ENCODE measurements at regions not wholly inside any gene's neighbourhood (a gene's known extent, or its start where the extent isn't known, plus 50 kb on each side); places are given as distances from the start of the nearest gene placed in this dataset.

- DNase-seq (ENCODE audit: low spot score): no peak
- no peak for TF ChIP-seq CTCF (IDR thresholded peaks at IDR 0.05; ENCODE audit: extremely low read depth, missing control alignments)
Observed at GRCh38 chr2:195606179-195606578, 50.8 kb upstream of the SLC39A10 start.

GRCh38 chr2:195604706-195605105, 52.3 kb upstream of the SLC39A10 start:
- DNase-seq (ENCODE audit: low spot score): no peak
- no peak for TF ChIP-seq CTCF (IDR thresholded peaks at IDR 0.05; ENCODE audit: extremely low read depth, missing control alignments)

- TF ChIP-seq CTCF (IDR thresholded peaks at IDR 0.05; ENCODE audit: extremely low read depth, missing control alignments): no peak
- DNase-seq (ENCODE audit: low spot score): no peak
Observed at GRCh38 chr2:195603998-195604397, 53.0 kb upstream of the SLC39A10 start.

- no peak for DNase-seq (ENCODE audit: low spot score)
- TF ChIP-seq CTCF (IDR thresholded peaks at IDR 0.05; ENCODE audit: extremely low read depth, missing control alignments): no peak
Observed at GRCh38 chr2:195603408-195603807, 53.6 kb upstream of the SLC39A10 start.

GRCh38 chr2:195602687-195603086, 54.3 kb upstream of the SLC39A10 start:
- TF ChIP-seq CTCF (IDR thresholded peaks at IDR 0.05; ENCODE audit: extremely low read depth, missing control alignments): no peak

GRCh38 chr2:195601361-195601760, 55.7 kb upstream of the SLC39A10 start:
- TF ChIP-seq CTCF (IDR thresholded peaks at IDR 0.05; ENCODE audit: extremely low read depth, missing control alignments): no peak
- no peak for DNase-seq (ENCODE audit: low spot score)

More at GRCh38 chr2:195602687-195603086, 54.3 kb upstream of the SLC39A10 start:
- DNase-seq (ENCODE audit: low spot score): no peak

- DNase-seq (ENCODE audit: low spot score): no peak
- no peak for TF ChIP-seq CTCF (IDR thresholded peaks at IDR 0.05; ENCODE audit: extremely low read depth, missing control alignments)
Observed at GRCh38 chr2:195600778-195601177, 56.2 kb upstream of the SLC39A10 start.

All from GM20000 (cell line).